ENCODE measurements at regions not wholly inside any gene's neighbourhood (a gene's known extent, or its start where the extent isn't known, plus 50 kb on each side); places are given as distances from the start of the nearest gene placed in this dataset.

DNA sequence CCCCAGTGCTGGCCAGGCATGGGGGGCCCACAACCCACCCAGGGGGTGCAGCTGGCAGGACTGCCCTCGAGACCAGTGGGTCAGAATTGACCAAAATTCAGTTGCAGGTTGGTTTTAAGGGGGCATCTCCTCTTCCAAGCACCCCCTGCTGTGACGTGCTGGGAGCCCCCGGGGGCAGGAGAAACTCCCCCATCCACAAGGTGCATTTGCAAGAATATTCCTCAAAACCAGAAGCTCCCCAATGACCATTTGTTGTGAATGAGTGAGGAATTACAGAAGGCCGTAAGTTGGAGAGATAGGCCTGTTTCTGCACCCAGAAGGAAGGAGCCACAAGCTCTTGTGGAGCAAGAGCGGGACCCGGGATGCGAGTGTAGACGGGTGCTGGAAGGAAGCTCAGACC, 414.5 kb downstream of the BRD1 start:
- TF ChIP-seq ETV5 (CRISPR knock-in tag; IDR thresholded peaks at IDR 0.05; ENCODE audit: borderline replicate concordance) (no peak), POLR2A (IDR thresholded peaks at IDR 0.05; ENCODE audit: insufficient read depth in 1 of 2, low read depth in 2 of 2, low read length in 2 of 2) (no peak)

All from HepG2 (cell line).